Esophagus muscularis mucosa (tissue), 3 donors: ENCODE measurements at regions not wholly inside any gene's neighbourhood (a gene's known extent, or its start where the extent isn't known, plus 50 kb on each side); places are given as distances from the start of the nearest gene placed in this dataset.

Experiments
- POLR2A ChIP-seq: fragments of 450-650 bp; IDR thresholded peaks from one replicate; pipeline ENCODE4 v1.6.1; 2017; ENCODE audit warnings: antibody characterized with exemption, moderate library complexity, mild to moderate bottlenecking, low read depth
- TF ChIP-seq, protein P1 (sequence below), 3 experiments: fragments of 200-600 bp in 2 of 3; fragments of 450-650 bp in 1 of 3; sonication (generic) in 2 of 3; IDR thresholded peaks; one replicate each; pipeline ENCODE4 v1.5.1; 2017 to 2019; ENCODE audit warnings: antibody characterized with exemption in 3 of 3, mild to moderate bottlenecking in 2 of 3, moderate library complexity in 1 of 3

DNA sequence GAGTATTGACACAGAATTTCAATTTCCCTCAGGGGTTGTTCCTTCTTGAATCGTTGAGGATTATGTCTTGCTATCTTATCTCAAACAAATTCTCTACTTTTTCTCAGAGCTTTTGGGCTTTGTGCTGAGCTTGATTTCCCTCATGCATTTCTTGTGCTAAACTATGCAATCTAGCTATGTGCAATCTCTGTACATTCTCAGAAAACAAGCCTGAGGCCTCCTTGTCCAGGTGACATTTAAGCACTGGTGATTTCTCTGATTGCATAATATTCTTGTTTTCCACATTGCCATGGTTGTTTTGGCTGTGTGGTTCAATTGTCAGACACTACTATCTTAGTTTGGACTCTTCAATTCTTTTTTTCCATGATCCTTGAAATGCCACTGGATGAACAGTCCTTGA is 81.2 kb upstream of the MAN1A1 start:
- no peak for TF ChIP-seq POLR2A
- TF ChIP-seq, protein P1, sequence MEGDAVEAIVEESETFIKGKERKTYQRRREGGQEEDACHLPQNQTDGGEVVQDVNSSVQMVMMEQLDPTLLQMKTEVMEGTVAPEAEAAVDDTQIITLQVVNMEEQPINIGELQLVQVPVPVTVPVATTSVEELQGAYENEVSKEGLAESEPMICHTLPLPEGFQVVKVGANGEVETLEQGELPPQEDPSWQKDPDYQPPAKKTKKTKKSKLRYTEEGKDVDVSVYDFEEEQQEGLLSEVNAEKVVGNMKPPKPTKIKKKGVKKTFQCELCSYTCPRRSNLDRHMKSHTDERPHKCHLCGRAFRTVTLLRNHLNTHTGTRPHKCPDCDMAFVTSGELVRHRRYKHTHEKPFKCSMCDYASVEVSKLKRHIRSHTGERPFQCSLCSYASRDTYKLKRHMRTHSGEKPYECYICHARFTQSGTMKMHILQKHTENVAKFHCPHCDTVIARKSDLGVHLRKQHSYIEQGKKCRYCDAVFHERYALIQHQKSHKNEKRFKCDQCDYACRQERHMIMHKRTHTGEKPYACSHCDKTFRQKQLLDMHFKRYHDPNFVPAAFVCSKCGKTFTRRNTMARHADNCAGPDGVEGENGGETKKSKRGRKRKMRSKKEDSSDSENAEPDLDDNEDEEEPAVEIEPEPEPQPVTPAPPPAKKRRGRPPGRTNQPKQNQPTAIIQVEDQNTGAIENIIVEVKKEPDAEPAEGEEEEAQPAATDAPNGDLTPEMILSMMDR (IDR thresholded peaks at IDR 0.05), result no peak
